ENCODE measurements at regions not wholly inside any gene's neighbourhood (a gene's known extent, or its start where the extent isn't known, plus 50 kb on each side); places are given as distances from the start of the nearest gene placed in this dataset.
"Not testable (repeated sequence)": the region's sequence is repeated elsewhere in the genome, so short reads cannot be mapped to it uniquely, and the experiment has no call there.

DNA sequence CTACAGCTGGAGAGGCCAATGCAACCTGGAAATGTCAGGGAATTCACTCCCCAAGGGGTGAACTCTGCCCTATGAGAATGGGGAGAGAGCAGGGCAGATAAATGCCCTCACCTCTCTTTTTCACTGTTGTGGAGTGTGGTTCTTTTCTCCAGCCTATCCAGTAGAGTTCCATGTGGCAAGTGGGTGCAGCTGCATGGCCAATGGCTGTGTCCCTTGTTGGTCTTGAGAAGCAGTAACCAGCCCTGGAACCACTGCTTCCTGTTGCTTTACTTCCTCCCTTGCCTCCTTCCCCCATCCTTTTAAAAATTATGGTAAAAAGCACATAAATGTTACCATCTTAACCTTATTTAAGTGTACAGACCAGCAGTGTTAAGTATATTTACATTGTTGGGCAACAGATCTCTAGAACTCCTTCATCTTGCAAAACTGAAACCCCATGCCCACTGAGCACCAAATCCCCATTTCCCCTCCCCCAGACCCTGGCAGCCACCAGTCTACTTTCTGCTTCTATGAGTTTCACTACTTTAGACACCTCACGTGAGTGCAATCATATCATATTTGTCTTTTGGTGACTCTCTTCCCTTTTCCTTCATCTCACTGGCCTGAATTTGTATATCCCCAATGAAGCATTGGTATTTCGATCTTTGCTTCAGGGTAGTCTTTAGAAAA is 77.0 kb upstream of the GRIP1 start:
- DNase-seq (ENCODE audit: low spot score, unreplicated experiment) = no peak
- H3K4me1 Mint-ChIP-seq (ENCODE audit: low read depth) = peaks cover 14% of the 10 kb centered on the region
- no peaks in the 10 kb centered on the region for H3K27me3 Mint-ChIP-seq
- H3K4me3 Mint-ChIP-seq (ENCODE audit: low read depth) = no peak overlapping the region
- H3K27ac Mint-ChIP-seq = no peak overlapping the region
- TF ChIP-seq CTCF (IDR thresholded peaks at IDR 0.05; ENCODE audit: unreplicated experiment) = no peak
- H3K36me3 Mint-ChIP-seq (ENCODE audit: insufficient read depth) = no peaks in the 10 kb centered on the region
- H3K9me3 Mint-ChIP-seq (ENCODE audit: low read depth) = peaks cover 4% of the 10 kb centered on the region

GRCh38 chr12:66756631-66757030 is 77.8 kb upstream of the GRIP1 start:
- Mint-ChIP-seq H3K4me1 (ENCODE audit: low read depth) (peaks cover 14% of the 10 kb centered on the region), H3K27me3 (no peaks in the 10 kb centered on the region), H3K4me3 (ENCODE audit: low read depth) (no peak overlapping the region), H3K9me3 (ENCODE audit: low read depth) (peaks cover 10% of the 10 kb centered on the region), H3K36me3 (ENCODE audit: insufficient read depth) (no peaks in the 10 kb centered on the region), H3K27ac (no peak overlapping the region)
- DNase-seq (ENCODE audit: low spot score, unreplicated experiment) = no peak
- no peak for TF ChIP-seq CTCF (IDR thresholded peaks at IDR 0.05; ENCODE audit: unreplicated experiment)

DNA sequence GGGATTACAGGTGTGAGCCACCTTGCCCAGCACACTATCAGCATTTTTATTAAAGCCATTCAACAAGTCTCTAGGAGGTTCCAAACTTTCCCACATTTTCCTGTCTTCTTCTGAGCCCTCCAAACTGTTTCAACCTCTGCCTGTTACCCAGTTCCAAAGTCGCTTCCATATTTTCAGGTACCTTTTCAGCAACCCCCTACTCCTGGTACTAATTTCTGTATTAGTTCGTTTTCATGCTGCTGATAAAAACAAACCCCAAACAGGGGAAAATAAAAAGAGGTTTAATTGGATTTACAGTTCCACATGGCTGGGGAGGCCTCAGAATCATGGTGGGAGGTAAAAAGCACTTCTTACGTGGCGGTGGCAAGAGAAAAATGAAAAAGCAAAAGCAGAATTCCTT is 81.2 kb upstream of the GRIP1 start:
- H3K9me3 Mint-ChIP-seq (ENCODE audit: low read depth) = peaks cover 10% of the 10 kb centered on the region
- H3K27ac Mint-ChIP-seq; H3K36me3 Mint-ChIP-seq (ENCODE audit: insufficient read depth); H3K4me3 Mint-ChIP-seq (ENCODE audit: low read depth); DNase-seq (ENCODE audit: low spot score, unreplicated experiment); H3K27me3 Mint-ChIP-seq: not testable (repeated sequence)
- H3K4me1 Mint-ChIP-seq (ENCODE audit: low read depth) = peaks cover 14% of the 10 kb centered on the region

- H3K27me3 Mint-ChIP-seq = no peaks in the 10 kb centered on the region
- TF ChIP-seq CTCF (IDR thresholded peaks at IDR 0.05; ENCODE audit: unreplicated experiment) = no peak
- peaks cover 10% of the 10 kb centered on the region for H3K9me3 Mint-ChIP-seq (ENCODE audit: low read depth)
- no peak overlapping the region for H3K4me3 Mint-ChIP-seq (ENCODE audit: low read depth)
- H3K4me1 Mint-ChIP-seq (ENCODE audit: low read depth) = peaks cover 14% of the 10 kb centered on the region
- no peak overlapping the region for H3K27ac Mint-ChIP-seq
- no peak for DNase-seq (ENCODE audit: low spot score, unreplicated experiment)
- H3K36me3 Mint-ChIP-seq (ENCODE audit: insufficient read depth) = no peaks in the 10 kb centered on the region
These were observed 84.6 kb upstream of the GRIP1 start for GRCh38 chr12:66763467-66763866.

DNA sequence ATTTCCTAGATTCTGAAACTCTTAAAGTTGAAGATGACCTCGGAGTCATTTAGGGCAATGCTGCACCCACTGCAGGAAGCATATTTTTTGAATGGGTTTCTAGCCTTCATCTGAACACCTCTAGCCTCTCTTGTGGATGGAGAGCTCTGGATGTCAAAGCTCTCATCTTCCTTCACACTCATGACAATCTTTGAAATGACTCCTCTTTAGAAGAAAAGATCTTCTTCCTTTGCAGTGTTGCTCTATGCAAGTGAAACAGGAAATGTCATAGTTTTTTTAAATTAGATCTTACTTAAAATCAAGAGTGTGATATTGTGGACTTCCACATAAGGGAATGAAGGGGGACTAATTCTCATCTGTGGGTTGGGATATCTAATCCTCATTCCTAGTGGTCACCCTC is 86.3 kb upstream of the GRIP1 start:
- DNase-seq (ENCODE audit: low spot score, unreplicated experiment) = no peak
- Mint-ChIP-seq H3K27me3 (no peaks in the 10 kb centered on the region), H3K9me3 (ENCODE audit: low read depth) (peaks cover 7% of the 10 kb centered on the region), H3K4me3 (ENCODE audit: low read depth) (no peak overlapping the region), H3K4me1 (ENCODE audit: low read depth) (peaks cover 14% of the 10 kb centered on the region), H3K36me3 (ENCODE audit: insufficient read depth) (no peaks in the 10 kb centered on the region), H3K27ac (no peak overlapping the region)
- TF ChIP-seq CTCF (IDR thresholded peaks at IDR 0.05; ENCODE audit: unreplicated experiment) = no peak

DNA sequence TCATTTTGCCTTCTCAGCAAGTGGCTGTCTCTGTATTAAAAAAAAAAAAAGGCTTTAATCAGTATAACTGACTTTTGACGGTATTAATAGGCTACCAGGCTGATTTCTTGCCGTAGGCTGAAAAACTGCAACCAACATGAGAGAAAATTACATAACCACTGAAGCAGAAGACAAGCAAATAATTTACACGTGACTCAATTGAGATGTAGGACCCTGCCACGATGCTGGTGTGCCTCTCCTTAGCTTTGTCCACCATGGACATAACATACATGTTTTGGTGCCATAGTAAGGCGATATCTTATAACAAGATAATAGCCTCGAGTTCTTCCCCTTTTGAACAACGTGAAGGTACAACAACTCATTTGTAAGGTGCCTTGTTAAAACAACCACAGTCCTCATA is 88.7 kb upstream of the GRIP1 start:
- H3K27me3 Mint-ChIP-seq = no peaks in the 10 kb centered on the region
- no peak overlapping the region for H3K27ac Mint-ChIP-seq
- no peak overlapping the region for H3K4me3 Mint-ChIP-seq (ENCODE audit: low read depth)
- TF ChIP-seq CTCF (IDR thresholded peaks at IDR 0.05; ENCODE audit: unreplicated experiment) = no peak
- no peaks in the 10 kb centered on the region for H3K36me3 Mint-ChIP-seq (ENCODE audit: insufficient read depth)
- no peaks in the 10 kb centered on the region for H3K9me3 Mint-ChIP-seq (ENCODE audit: low read depth)
- H3K4me1 Mint-ChIP-seq (ENCODE audit: low read depth) = peaks cover 11% of the 10 kb centered on the region
- DNase-seq (ENCODE audit: low spot score, unreplicated experiment) = no peak
